ENCODE measurements at regions not wholly inside any gene's neighbourhood (a gene's known extent, or its start where the extent isn't known, plus 50 kb on each side); places are given as distances from the start of the nearest gene placed in this dataset.
"Not testable (repeated sequence)": the region's sequence is repeated elsewhere in the genome, so short reads cannot be mapped to it uniquely, and the experiment has no call there.

GRCh38 chr14:21915826-21916225 is 242.2 kb upstream of the OR4E1 start:
- DNase-seq (ENCODE audit: low spot score): peak; percentile 58

- DNase-seq (ENCODE audit: low spot score): peak; percentile 75
Observed at GRCh38 chr14:21913759-21914158, 240.1 kb upstream of the OR4E1 start.

- DNase-seq (ENCODE audit: low spot score): no peak
Observed at GRCh38 chr14:21912367-21912766, 238.7 kb upstream of the OR4E1 start.

- no peak for DNase-seq (ENCODE audit: low spot score)
Observed at GRCh38 chr14:21911877-21912276, 238.3 kb upstream of the OR4E1 start.

GRCh38 chr14:21910260-21910659 is 236.6 kb upstream of the OR4E1 start:
- DNase-seq (ENCODE audit: low spot score): no peak

GRCh38 chr14:21902561-21903181 is 229.1 kb upstream of the OR4E1 start:
- no peak for DNase-seq (ENCODE audit: low spot score)

- DNase-seq (ENCODE audit: low spot score): not testable (repeated sequence)
Observed at GRCh38 chr14:21894898-21895194, 221.2 kb upstream of the OR4E1 start.

GRCh38 chr14:21894003-21894897 is 220.6 kb upstream of the OR4E1 start:
- DNase-seq (ENCODE audit: low spot score): no peak

- DNase-seq (ENCODE audit: low spot score): no peak
Observed at GRCh38 chr14:21891921-21892320, 218.3 kb upstream of the OR4E1 start.

- DNase-seq (ENCODE audit: low spot score): no peak
Observed at GRCh38 chr14:21884995-21885394, 211.4 kb upstream of the OR4E1 start.

- no peak for DNase-seq (ENCODE audit: low spot score)
Observed at GRCh38 chr14:21882226-21882625, 208.6 kb upstream of the OR4E1 start.

- no peak for DNase-seq (ENCODE audit: low spot score)
Observed at GRCh38 chr14:21880918-21881317, 207.3 kb upstream of the OR4E1 start.

- DNase-seq (ENCODE audit: low spot score): no peak
Observed at GRCh38 chr14:21875791-21876190, 202.2 kb upstream of the OR4E1 start.

- no peak for DNase-seq (ENCODE audit: low spot score)
Observed at GRCh38 chr14:21874946-21875345, 201.3 kb upstream of the OR4E1 start.

GRCh38 chr14:21874167-21874566 is 200.5 kb upstream of the OR4E1 start:
- no peak for DNase-seq (ENCODE audit: low spot score)

GRCh38 chr14:21868442-21869046 is 194.9 kb upstream of the OR4E1 start:
- DNase-seq (ENCODE audit: low spot score): peak; percentile 58

- no peak for DNase-seq (ENCODE audit: low spot score)
Observed at GRCh38 chr14:21867541-21867940, 193.9 kb upstream of the OR4E1 start.

GRCh38 chr14:21866479-21866878 is 192.9 kb upstream of the OR4E1 start:
- no peak for DNase-seq (ENCODE audit: low spot score)

GRCh38 chr14:21863289-21863688 is 189.7 kb upstream of the OR4E1 start:
- DNase-seq (ENCODE audit: low spot score): no peak

GRCh38 chr14:21861153-21861552 is 187.5 kb upstream of the OR4E1 start:
- DNase-seq (ENCODE audit: low spot score): no peak

- DNase-seq (ENCODE audit: low spot score): no peak
Observed at GRCh38 chr14:21860172-21860571, 186.6 kb upstream of the OR4E1 start.

GRCh38 chr14:21852775-21853174 is 179.2 kb upstream of the OR4E1 start:
- no peak for DNase-seq (ENCODE audit: low spot score)

GRCh38 chr14:21852061-21852664 is 178.5 kb upstream of the OR4E1 start:
- DNase-seq (ENCODE audit: low spot score): peak; percentile 56
